HEK293 (cell line): ENCODE measurements at regions not wholly inside any gene's neighbourhood (a gene's known extent, or its start where the extent isn't known, plus 50 kb on each side); places are given as distances from the start of the nearest gene placed in this dataset.

Experiments used
- CTCF ChIA-PET: fragments of 350-600 bp; formaldehyde crosslinking; extraction: SDS; loops from one replicate; lab custom pipeline; 2021; ENCODE audit warnings: antibody characterized with exemption; lab: Yijun Ruan, JAX
- POLR2A ChIA-PET: fragments of 300-600 bp; formaldehyde crosslinking; extraction: SDS; loops from one replicate; lab custom pipeline; 2020; ENCODE audit warnings: antibody characterized with exemption, inconsistent platforms; lab: Yijun Ruan, JAX
- H3K27ac ChIP-seq: fragments of 200-500 bp; sonication (Bioruptor generic); 2 replicates; pipeline ENCODE4 v1.5.1; 2014; ENCODE audit warnings: low read depth, low read length, control low read depth, inconsistent platforms; ENCODE audit errors: extremely low read depth
- H3K36me3 ChIP-seq, 2 experiments: fragments of 200-500 bp in 1 of 2; sonication (Bioruptor generic) in 1 of 2; 1 replicate in 1 of 2; 2 replicates in 1 of 2; pipeline ENCODE4 v1.5.1; 2014 to 2017; ENCODE audit warnings: inconsistent platforms in 2 of 2, low read length in 2 of 2; ENCODE audit not compliant: control insufficient read depth in 2 of 2, insufficient read depth in 1 of 2
- H3K4me1 ChIP-seq: fragments of 200-500 bp; sonication (Bioruptor generic); 2 replicates; pipeline ENCODE4 v1.5.1; 2014; ENCODE audit warnings: mild to moderate bottlenecking, low read length, inconsistent platforms; ENCODE audit not compliant: control insufficient read depth, insufficient read depth
- H3K4me3 ChIP-seq: 2 replicates; pipeline ENCODE4 v1.5.1; 2011; ENCODE audit warnings: low read depth, mild to moderate bottlenecking, control low read depth, low read length, moderate library complexity
- H3K9me3 ChIP-seq: fragments of 200-500 bp; sonication (Bioruptor generic); 2 replicates; pipeline ENCODE4 v1.5.1; 2014; ENCODE audit warnings: low read depth, low read length, inconsistent platforms; ENCODE audit not compliant: control insufficient read depth, insufficient read depth
- OVOL3 ChIP-seq: fragments of 450-650 bp; formaldehyde crosslinking; IDR thresholded peaks from 2 replicates; pipeline ENCODE4 v1.5.1; 2016; ENCODE audit warnings: missing biosample characterization, missing genetic modification characterization
- SP2 ChIP-seq: fragments of 450-650 bp; formaldehyde crosslinking; IDR thresholded peaks from 2 replicates; pipeline ENCODE4 v1.5.1; 2016; ENCODE audit warnings: missing biosample characterization, missing genetic modification characterization
- ZBTB7A ChIP-seq: fragments of 450-650 bp; formaldehyde crosslinking; IDR thresholded peaks from 2 replicates; pipeline ENCODE4 v1.5.1; 2016; ENCODE audit warnings: low read depth, missing biosample characterization, missing genetic modification characterization
- ZNF174 ChIP-seq: fragments of 450-650 bp; formaldehyde crosslinking; IDR thresholded peaks from 2 replicates; pipeline ENCODE4 v1.5.0; 2017; ENCODE audit warnings: missing biosample characterization, mild to moderate bottlenecking, missing genetic modification characterization
- ZNF302 ChIP-seq: fragments of 450-650 bp; formaldehyde crosslinking; IDR thresholded peaks from 2 replicates; pipeline ENCODE4 v1.5.1; 2016; ENCODE audit warnings: missing biosample characterization, missing genetic modification characterization, low read depth
- ZNF335 ChIP-seq: fragments of 450-650 bp; formaldehyde crosslinking; conservative IDR thresholded peaks from 2 replicates; pipeline ENCODE4 v1.5.1; 2016; ENCODE audit warnings: missing biosample characterization, missing genetic modification characterization
- ZNF354C ChIP-seq: fragments of 450-650 bp; formaldehyde crosslinking; IDR thresholded peaks from 2 replicates; pipeline ENCODE4 v1.5.1; 2016; ENCODE audit warnings: missing biosample characterization, missing genetic modification characterization, low read depth, borderline replicate concordance
- ZNF404 ChIP-seq: fragments of 450-650 bp; formaldehyde crosslinking; IDR thresholded peaks from 2 replicates; pipeline ENCODE4 v1.5.1; 2017; ENCODE audit warnings: missing biosample characterization, missing genetic modification characterization
- ZNF501 ChIP-seq: fragments of 450-650 bp; formaldehyde crosslinking; IDR thresholded peaks from 2 replicates; pipeline ENCODE4 v1.5.1; 2016; ENCODE audit warnings: missing biosample characterization, missing genetic modification characterization
- ZNF561 ChIP-seq: fragments of 450-650 bp; IDR thresholded peaks from 2 replicates; pipeline ENCODE4 v1.5.1; 2018; ENCODE audit warnings: missing biosample characterization, missing genetic modification characterization, borderline replicate concordance
- ZNF623 ChIP-seq: fragments of 450-650 bp; formaldehyde crosslinking; IDR thresholded peaks from 2 replicates; pipeline ENCODE4 v1.5.1; 2016; ENCODE audit warnings: missing biosample characterization, missing genetic modification characterization
- ZNF629 ChIP-seq: fragments of 450-650 bp; formaldehyde crosslinking; IDR thresholded peaks from 2 replicates; pipeline ENCODE4 v1.5.1; 2017; ENCODE audit warnings: missing biosample characterization, missing genetic modification characterization
- ZNF843 ChIP-seq: fragments of 450-650 bp; formaldehyde crosslinking; IDR thresholded peaks from 2 replicates; pipeline ENCODE4 v1.5.1; 2016; ENCODE audit warnings: missing biosample characterization, missing genetic modification characterization
- TF ChIP-seq, protein P1 (sequence below): fragments of 450-650 bp; formaldehyde crosslinking; IDR thresholded peaks from 2 replicates; pipeline ENCODE4 v1.5.1; 2017; ENCODE audit warnings: missing biosample characterization, missing genetic modification characterization
- TF ChIP-seq, protein P2 (sequence below): fragments of 450-650 bp; formaldehyde crosslinking; optimal IDR thresholded peaks from 2 replicates; pipeline ENCODE3; 2016; ENCODE audit warnings: missing biosample characterization, mild to moderate bottlenecking, missing genetic modification characterization
- TF ChIP-seq, protein P3 (sequence below): fragments of 450-650 bp; formaldehyde crosslinking; IDR thresholded peaks from 2 replicates; pipeline ENCODE4 v1.5.1; 2017; ENCODE audit warnings: missing biosample characterization, missing genetic modification characterization
- TF ChIP-seq, protein P4 (sequence below): sonication (generic); formaldehyde crosslinking; IDR thresholded peaks from 2 replicates; pipeline ENCODE4 v1.8.1; 2022; ENCODE audit warnings: mild to moderate bottlenecking, moderate library complexity, missing genetic modification reagents
- TF ChIP-seq, protein P5 (sequence below): fragments of 450-650 bp; formaldehyde crosslinking; IDR thresholded peaks from 2 replicates; pipeline ENCODE4 v1.5.1; 2016; ENCODE audit warnings: missing biosample characterization, missing genetic modification characterization, borderline replicate concordance

DNA sequence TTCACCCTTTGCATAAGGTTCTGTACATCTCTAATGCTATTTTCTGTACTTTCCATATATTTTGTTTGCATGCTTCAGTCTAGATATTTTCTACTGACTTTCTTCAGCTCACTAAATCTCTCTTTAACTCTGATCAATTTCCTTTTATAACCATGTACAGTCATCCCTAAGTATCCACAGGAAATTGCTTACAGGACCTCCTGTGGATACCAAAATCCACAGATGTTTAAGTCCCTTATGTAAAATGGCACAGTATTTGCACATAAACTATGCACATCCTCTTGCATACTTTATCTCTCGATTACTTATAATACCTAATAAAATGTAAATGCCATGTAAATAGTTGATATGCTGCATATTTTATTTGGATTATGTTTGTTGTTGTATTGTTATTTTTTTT, 442.1 kb downstream of the TLE4 start:
- no peaks in the 10 kb centered on the region for H3K9me3 ChIP-seq
- no peak overlapping the region for H3K4me3 ChIP-seq
- ChIA-PET CTCF (interaction anchor here (0.7 kb wide), 1 partner anchor 245 kb away, joined by 3 read pairs; no protein-coding TSS in a partner anchor), POLR2A (no interaction called here)
- H3K36me3 ChIP-seq: no peaks in the 10 kb centered on the region
- TF ChIP-seq ZNF843 (tag by site-specific recombination) (no peak), ZNF354C (tag by site-specific recombination) (no peak), ZNF501 (tag by site-specific recombination) (no peak), SP2 (tag by site-specific recombination) (no peak), ZNF302 (tag by site-specific recombination) (no peak), ZNF629 (tag by site-specific recombination) (no peak), OVOL3 (tag by site-specific recombination) (no peak)
- TF ChIP-seq, protein P1, sequence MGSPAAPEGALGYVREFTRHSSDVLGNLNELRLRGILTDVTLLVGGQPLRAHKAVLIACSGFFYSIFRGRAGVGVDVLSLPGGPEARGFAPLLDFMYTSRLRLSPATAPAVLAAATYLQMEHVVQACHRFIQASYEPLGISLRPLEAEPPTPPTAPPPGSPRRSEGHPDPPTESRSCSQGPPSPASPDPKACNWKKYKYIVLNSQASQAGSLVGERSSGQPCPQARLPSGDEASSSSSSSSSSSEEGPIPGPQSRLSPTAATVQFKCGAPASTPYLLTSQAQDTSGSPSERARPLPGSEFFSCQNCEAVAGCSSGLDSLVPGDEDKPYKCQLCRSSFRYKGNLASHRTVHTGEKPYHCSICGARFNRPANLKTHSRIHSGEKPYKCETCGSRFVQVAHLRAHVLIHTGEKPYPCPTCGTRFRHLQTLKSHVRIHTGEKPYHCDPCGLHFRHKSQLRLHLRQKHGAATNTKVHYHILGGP: no peak
- TF ChIP-seq, protein P2, sequence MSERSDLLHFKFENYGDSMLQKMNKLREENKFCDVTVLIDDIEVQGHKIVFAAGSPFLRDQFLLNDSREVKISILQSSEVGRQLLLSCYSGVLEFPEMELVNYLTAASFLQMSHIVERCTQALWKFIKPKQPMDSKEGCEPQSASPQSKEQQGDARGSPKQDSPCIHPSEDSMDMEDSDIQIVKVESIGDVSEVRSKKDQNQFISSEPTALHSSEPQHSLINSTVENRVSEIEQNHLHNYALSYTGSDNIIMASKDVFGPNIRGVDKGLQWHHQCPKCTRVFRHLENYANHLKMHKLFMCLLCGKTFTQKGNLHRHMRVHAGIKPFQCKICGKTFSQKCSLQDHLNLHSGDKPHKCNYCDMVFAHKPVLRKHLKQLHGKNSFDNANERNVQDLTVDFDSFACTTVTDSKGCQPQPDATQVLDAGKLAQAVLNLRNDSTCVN: no peak
- TF ChIP-seq, protein P3, sequence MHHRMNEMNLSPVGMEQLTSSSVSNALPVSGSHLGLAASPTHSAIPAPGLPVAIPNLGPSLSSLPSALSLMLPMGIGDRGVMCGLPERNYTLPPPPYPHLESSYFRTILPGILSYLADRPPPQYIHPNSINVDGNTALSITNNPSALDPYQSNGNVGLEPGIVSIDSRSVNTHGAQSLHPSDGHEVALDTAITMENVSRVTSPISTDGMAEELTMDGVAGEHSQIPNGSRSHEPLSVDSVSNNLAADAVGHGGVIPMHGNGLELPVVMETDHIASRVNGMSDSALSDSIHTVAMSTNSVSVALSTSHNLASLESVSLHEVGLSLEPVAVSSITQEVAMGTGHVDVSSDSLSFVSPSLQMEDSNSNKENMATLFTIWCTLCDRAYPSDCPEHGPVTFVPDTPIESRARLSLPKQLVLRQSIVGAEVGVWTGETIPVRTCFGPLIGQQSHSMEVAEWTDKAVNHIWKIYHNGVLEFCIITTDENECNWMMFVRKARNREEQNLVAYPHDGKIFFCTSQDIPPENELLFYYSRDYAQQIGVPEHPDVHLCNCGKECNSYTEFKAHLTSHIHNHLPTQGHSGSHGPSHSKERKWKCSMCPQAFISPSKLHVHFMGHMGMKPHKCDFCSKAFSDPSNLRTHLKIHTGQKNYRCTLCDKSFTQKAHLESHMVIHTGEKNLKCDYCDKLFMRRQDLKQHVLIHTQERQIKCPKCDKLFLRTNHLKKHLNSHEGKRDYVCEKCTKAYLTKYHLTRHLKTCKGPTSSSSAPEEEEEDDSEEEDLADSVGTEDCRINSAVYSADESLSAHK (tag by site-specific recombination): no peak
- no peaks in the 10 kb centered on the region for H3K4me1 ChIP-seq
- no peak overlapping the region for H3K27ac ChIP-seq

DNA sequence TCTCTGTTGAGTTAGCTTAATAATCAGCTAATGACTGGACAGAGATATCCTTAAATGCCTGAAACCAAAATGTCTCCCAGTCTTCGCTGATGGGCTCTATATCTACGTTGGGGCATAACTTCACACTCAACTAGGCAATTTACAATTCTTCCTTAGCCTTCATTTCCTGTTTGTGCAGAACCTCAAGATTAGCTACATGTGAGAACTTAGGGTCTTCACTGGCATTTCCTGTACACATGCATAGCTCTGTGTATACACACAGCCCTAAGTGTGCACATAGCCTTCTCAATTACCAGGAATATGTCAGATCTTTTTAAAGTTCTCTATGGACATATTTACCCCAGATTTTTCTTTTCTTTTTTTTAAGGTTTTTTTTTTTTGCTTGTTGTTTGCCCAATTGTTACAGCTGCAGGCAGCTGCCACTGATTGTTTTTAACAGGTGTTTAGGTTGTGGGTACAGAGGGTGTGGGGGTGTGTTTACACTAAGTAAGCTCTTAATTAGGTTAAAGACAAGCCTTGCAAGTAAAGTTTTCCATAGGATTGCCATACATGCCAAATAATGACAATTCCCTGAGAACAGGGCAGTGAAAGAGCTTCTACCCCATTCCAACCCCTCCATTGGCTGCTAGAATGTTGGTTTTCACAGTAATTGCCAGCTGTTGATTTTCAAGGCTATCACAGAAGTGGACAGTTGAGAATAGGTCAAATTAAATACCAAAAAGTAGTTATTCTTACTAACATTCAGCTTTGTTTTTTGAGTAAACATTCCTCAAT, 441.0 kb downstream of the TLE4 start:
- H3K4me3 ChIP-seq: no peak overlapping the region
- POLR2A ChIA-PET: interaction anchor here (0.7 kb wide), 2 partner anchors 97 to 1853 kb away, joined by 3 read pairs; no protein-coding TSS in a partner anchor
- CTCF ChIA-PET: interaction anchor here (0.6 to 0.7 kb wide), 2 partner anchors 119 to 1382 kb away, joined by 3 to 5 read pairs; no protein-coding TSS in a partner anchor
- no peaks in the 10 kb centered on the region for H3K36me3 ChIP-seq
- H3K27ac ChIP-seq: no peak overlapping the region
- H3K4me1 ChIP-seq: no peaks in the 10 kb centered on the region
- no peaks in the 10 kb centered on the region for H3K9me3 ChIP-seq
- TF ChIP-seq, protein P4, sequence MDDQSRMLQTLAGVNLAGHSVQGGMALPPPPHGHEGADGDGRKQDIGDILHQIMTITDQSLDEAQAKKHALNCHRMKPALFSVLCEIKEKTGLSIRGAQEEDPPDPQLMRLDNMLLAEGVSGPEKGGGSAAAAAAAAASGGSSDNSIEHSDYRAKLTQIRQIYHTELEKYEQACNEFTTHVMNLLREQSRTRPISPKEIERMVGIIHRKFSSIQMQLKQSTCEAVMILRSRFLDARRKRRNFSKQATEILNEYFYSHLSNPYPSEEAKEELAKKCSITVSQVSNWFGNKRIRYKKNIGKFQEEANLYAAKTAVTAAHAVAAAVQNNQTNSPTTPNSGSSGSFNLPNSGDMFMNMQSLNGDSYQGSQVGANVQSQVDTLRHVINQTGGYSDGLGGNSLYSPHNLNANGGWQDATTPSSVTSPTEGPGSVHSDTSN (CRISPR knock-in tag): no peak
- TF ChIP-seq ZNF501 (tag by site-specific recombination) (no peak), ZNF335 (tag by site-specific recombination) (no peak), ZNF404 (tag by site-specific recombination) (no peak), ZNF623 (tag by site-specific recombination) (no peak), ZBTB7A (tag by site-specific recombination) (no peak), ZNF561 (no peak), ZNF174 (tag by site-specific recombination) (no peak)
- TF ChIP-seq, protein P3 (tag by site-specific recombination): no peak
- TF ChIP-seq, protein P5, sequence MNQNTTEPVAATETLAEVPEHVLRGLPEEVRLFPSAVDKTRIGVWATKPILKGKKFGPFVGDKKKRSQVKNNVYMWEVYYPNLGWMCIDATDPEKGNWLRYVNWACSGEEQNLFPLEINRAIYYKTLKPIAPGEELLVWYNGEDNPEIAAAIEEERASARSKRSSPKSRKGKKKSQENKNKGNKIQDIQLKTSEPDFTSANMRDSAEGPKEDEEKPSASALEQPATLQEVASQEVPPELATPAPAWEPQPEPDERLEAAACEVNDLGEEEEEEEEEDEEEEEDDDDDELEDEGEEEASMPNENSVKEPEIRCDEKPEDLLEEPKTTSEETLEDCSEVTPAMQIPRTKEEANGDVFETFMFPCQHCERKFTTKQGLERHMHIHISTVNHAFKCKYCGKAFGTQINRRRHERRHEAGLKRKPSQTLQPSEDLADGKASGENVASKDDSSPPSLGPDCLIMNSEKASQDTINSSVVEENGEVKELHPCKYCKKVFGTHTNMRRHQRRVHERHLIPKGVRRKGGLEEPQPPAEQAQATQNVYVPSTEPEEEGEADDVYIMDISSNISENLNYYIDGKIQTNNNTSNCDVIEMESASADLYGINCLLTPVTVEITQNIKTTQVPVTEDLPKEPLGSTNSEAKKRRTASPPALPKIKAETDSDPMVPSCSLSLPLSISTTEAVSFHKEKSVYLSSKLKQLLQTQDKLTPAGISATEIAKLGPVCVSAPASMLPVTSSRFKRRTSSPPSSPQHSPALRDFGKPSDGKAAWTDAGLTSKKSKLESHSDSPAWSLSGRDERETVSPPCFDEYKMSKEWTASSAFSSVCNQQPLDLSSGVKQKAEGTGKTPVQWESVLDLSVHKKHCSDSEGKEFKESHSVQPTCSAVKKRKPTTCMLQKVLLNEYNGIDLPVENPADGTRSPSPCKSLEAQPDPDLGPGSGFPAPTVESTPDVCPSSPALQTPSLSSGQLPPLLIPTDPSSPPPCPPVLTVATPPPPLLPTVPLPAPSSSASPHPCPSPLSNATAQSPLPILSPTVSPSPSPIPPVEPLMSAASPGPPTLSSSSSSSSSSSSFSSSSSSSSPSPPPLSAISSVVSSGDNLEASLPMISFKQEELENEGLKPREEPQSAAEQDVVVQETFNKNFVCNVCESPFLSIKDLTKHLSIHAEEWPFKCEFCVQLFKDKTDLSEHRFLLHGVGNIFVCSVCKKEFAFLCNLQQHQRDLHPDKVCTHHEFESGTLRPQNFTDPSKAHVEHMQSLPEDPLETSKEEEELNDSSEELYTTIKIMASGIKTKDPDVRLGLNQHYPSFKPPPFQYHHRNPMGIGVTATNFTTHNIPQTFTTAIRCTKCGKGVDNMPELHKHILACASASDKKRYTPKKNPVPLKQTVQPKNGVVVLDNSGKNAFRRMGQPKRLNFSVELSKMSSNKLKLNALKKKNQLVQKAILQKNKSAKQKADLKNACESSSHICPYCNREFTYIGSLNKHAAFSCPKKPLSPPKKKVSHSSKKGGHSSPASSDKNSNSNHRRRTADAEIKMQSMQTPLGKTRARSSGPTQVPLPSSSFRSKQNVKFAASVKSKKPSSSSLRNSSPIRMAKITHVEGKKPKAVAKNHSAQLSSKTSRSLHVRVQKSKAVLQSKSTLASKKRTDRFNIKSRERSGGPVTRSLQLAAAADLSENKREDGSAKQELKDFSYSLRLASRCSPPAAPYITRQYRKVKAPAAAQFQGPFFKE (tag by site-specific recombination): no peak
